ENCODE measurements at regions not wholly inside any gene's neighbourhood (a gene's known extent, or its start where the extent isn't known, plus 50 kb on each side); places are given as distances from the start of the nearest gene placed in this dataset.

DNA sequence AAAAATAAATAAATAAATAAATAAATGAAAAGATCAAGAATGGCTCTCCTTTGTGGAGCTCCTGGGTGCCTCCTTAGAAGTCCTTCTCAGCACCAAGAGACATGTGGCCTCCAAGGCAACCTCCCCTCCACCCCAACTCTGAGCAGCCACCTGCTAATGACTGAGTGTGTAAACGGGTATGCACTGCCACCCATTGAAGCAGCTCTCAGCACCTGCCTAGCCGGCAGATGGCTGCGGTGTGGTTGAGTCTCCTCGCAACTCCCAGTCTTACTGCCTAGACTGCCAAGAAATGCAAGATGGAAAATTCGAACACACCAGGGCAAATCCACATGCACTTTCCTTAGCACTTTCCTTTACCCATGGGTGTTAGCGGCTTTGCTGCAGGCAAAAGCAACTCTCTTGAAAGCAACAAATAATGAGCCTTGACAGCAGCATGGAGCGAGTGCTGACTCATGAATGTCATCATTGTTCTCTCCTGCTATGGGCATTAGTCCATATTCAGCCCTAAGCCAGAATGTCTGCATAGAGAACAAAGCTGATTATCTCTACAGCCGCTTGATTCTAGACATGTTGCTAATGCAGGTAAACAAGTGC is 913.9 kb upstream of the AUTS2 start:
- TF ChIP-seq FOXA2 (IDR thresholded peaks at IDR 0.05) (no peak), RAD21 (IDR thresholded peaks at IDR 0.05) (no peak), HNF4G (IDR thresholded peaks at IDR 0.05) (no peak), SP1 (IDR thresholded peaks at IDR 0.05) (no peak), TAF1 (conservative IDR thresholded peaks at IDR 0.05) (no peak), RXRA (IDR thresholded peaks at IDR 0.05) (no peak), YY1 (IDR thresholded peaks at IDR 0.05) (no peak), HNF4A (conservative IDR thresholded peaks at IDR 0.05) (no peak), EGR1 (IDR thresholded peaks at IDR 0.05; ENCODE audit: low read depth in 2 of 2) (no peak), GABPA (IDR thresholded peaks at IDR 0.05 in 1 of 2, conservative IDR thresholded peaks at IDR 0.05 in 1 of 2) (no peak), NR2F2 (IDR thresholded peaks at IDR 0.05) (no peak)
- TF ChIP-seq, protein P1, sequence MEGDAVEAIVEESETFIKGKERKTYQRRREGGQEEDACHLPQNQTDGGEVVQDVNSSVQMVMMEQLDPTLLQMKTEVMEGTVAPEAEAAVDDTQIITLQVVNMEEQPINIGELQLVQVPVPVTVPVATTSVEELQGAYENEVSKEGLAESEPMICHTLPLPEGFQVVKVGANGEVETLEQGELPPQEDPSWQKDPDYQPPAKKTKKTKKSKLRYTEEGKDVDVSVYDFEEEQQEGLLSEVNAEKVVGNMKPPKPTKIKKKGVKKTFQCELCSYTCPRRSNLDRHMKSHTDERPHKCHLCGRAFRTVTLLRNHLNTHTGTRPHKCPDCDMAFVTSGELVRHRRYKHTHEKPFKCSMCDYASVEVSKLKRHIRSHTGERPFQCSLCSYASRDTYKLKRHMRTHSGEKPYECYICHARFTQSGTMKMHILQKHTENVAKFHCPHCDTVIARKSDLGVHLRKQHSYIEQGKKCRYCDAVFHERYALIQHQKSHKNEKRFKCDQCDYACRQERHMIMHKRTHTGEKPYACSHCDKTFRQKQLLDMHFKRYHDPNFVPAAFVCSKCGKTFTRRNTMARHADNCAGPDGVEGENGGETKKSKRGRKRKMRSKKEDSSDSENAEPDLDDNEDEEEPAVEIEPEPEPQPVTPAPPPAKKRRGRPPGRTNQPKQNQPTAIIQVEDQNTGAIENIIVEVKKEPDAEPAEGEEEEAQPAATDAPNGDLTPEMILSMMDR (IDR thresholded peaks at IDR 0.05; ENCODE audit: low read depth, low read length, missing input control): no peak
- TF ChIP-seq, protein P2, sequence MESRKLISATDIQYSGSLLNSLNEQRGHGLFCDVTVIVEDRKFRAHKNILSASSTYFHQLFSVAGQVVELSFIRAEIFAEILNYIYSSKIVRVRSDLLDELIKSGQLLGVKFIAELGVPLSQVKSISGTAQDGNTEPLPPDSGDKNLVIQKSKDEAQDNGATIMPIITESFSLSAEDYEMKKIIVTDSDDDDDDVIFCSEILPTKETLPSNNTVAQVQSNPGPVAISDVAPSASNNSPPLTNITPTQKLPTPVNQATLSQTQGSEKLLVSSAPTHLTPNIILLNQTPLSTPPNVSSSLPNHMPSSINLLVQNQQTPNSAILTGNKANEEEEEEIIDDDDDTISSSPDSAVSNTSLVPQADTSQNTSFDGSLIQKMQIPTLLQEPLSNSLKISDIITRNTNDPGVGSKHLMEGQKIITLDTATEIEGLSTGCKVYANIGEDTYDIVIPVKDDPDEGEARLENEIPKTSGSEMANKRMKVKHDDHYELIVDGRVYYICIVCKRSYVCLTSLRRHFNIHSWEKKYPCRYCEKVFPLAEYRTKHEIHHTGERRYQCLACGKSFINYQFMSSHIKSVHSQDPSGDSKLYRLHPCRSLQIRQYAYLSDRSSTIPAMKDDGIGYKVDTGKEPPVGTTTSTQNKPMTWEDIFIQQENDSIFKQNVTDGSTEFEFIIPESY (IDR thresholded peaks at IDR 0.05): no peak
- TF ChIP-seq, protein P3, sequence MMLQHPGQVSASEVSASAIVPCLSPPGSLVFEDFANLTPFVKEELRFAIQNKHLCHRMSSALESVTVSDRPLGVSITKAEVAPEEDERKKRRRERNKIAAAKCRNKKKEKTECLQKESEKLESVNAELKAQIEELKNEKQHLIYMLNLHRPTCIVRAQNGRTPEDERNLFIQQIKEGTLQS (IDR thresholded peaks at IDR 0.05): no peak
- TF ChIP-seq, protein P4, sequence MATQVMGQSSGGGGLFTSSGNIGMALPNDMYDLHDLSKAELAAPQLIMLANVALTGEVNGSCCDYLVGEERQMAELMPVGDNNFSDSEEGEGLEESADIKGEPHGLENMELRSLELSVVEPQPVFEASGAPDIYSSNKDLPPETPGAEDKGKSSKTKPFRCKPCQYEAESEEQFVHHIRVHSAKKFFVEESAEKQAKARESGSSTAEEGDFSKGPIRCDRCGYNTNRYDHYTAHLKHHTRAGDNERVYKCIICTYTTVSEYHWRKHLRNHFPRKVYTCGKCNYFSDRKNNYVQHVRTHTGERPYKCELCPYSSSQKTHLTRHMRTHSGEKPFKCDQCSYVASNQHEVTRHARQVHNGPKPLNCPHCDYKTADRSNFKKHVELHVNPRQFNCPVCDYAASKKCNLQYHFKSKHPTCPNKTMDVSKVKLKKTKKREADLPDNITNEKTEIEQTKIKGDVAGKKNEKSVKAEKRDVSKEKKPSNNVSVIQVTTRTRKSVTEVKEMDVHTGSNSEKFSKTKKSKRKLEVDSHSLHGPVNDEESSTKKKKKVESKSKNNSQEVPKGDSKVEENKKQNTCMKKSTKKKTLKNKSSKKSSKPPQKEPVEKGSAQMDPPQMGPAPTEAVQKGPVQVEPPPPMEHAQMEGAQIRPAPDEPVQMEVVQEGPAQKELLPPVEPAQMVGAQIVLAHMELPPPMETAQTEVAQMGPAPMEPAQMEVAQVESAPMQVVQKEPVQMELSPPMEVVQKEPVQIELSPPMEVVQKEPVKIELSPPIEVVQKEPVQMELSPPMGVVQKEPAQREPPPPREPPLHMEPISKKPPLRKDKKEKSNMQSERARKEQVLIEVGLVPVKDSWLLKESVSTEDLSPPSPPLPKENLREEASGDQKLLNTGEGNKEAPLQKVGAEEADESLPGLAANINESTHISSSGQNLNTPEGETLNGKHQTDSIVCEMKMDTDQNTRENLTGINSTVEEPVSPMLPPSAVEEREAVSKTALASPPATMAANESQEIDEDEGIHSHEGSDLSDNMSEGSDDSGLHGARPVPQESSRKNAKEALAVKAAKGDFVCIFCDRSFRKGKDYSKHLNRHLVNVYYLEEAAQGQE (IDR thresholded peaks at IDR 0.05): no peak
- no peak for DNase-seq (ENCODE audit: low spot score)
- Histone ChIP-seq H3K4me3 (ENCODE audit: low read depth in 1 of 3, low read length in 3 of 3) (no peak overlapping the region), H3K27ac (ENCODE audit: low read depth in 1 of 2, low read length in 2 of 2) (no peak overlapping the region), H3K36me3 (ENCODE audit: control insufficient read depth in 4 of 4, insufficient read depth in 3 of 4, low read depth in 1 of 4, low read length in 3 of 4) (no peaks in the 10 kb centered on the region), H3K27me3 (ENCODE audit: control insufficient read depth in 4 of 4, insufficient read depth in 4 of 4, low read length in 3 of 4) (no peaks in the 10 kb centered on the region), H3K9me3 (ENCODE audit: control insufficient read depth in 4 of 4, low read length in 3 of 4) (peaks cover 0 to 4% (median 0%) of the 10 kb centered on the region in 4 donors), H3K4me1 (ENCODE audit: control insufficient read depth in 4 of 4, insufficient read depth in 4 of 4, low read length in 3 of 4) (no peaks in the 10 kb centered on the region), H3K9ac (ENCODE audit: low read depth in 1 of 2, low read length in 2 of 2) (no peak overlapping the region)
- 86% methylated on average over 8 of the region's 8 CpGs for WGBS

DNA sequence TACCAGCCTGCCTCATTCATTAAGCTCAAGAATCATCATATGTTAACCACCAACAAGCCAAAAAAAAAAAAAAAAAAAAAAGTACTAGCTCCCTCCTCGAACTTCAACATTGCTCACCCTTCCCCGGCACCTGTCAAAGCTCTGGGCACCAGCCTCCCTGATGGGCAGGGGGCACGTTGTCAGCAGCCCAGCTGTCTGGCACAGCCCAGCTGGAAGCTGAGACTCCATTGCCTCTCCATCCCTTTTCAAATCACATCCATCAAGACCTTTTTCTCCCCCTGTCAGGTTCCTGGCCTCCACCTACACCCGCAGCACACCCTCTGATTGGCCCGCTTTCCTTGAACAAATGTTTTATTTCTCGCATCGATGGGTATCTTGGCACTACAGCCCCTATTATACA is 913.3 kb upstream of the AUTS2 start:
- peaks cover 0 to 4% (median 0%) of the 10 kb centered on the region in 4 donors for H3K9me3 ChIP-seq (ENCODE audit: control insufficient read depth in 4 of 4, low read length in 3 of 4)
- H3K9ac ChIP-seq (ENCODE audit: low read depth in 1 of 2, low read length in 2 of 2): no peak overlapping the region
- TF ChIP-seq, protein P4 (IDR thresholded peaks at IDR 0.05): no peak
- no peak for TF ChIP-seq TAF1 (conservative IDR thresholded peaks at IDR 0.05)
- no peak for DNase-seq (ENCODE audit: low spot score)
- no peak overlapping the region for H3K4me3 ChIP-seq (ENCODE audit: low read depth in 1 of 3, low read length in 3 of 3)
- no peaks in the 10 kb centered on the region for H3K4me1 ChIP-seq (ENCODE audit: control insufficient read depth in 4 of 4, insufficient read depth in 4 of 4, low read length in 3 of 4)
- H3K27me3 ChIP-seq (ENCODE audit: control insufficient read depth in 4 of 4, insufficient read depth in 4 of 4, low read length in 3 of 4): no peaks in the 10 kb centered on the region
- H3K27ac ChIP-seq (ENCODE audit: low read depth in 1 of 2, low read length in 2 of 2): no peak overlapping the region
- no peaks in the 10 kb centered on the region for H3K36me3 ChIP-seq (ENCODE audit: control insufficient read depth in 4 of 4, insufficient read depth in 3 of 4, low read depth in 1 of 4, low read length in 3 of 4)
- WGBS: 85% methylated on average over 7 of the region's 7 CpGs
